ENCODE measurements at regions not wholly inside any gene's neighbourhood (a gene's known extent, or its start where the extent isn't known, plus 50 kb on each side); places are given as distances from the start of the nearest gene placed in this dataset.

- TF ChIP-seq E2F6 (IDR thresholded peaks at IDR 0.05) (no peak), EZH2 (IDR thresholded peaks at IDR 0.05; ENCODE audit: low read depth, low read length, severe bottlenecking) (no peak), CTCF (IDR thresholded peaks at IDR 0.05; ENCODE audit: control extremely low read depth in 1 of 3, insufficient read depth in 1 of 3, low read depth in 1 of 3, low read length in 3 of 3) (no peak), RAD21 (IDR thresholded peaks at IDR 0.05 in 1 of 2, conservative IDR thresholded peaks at IDR 0.05 in 1 of 2; ENCODE audit: low read depth in 2 of 2, low read length in 2 of 2) (no peak), MAX (IDR thresholded peaks at IDR 0.05) (no peak)
Measured at GRCh38 chr10:104579136-104579535, 62.0 kb upstream of the SORCS3 start.
